Hepatocyte (in vitro differentiated cells): ENCODE measurements at regions not wholly inside any gene's neighbourhood (a gene's known extent, or its start where the extent isn't known, plus 50 kb on each side); places are given as distances from the start of the nearest gene placed in this dataset.

Source experiments
- DNase-seq: peaks from one replicate; pipeline ENCODE4 v3.0.0-alpha.2; 2016; ENCODE audit warnings: low spot score
- H2AFZ ChIP-seq: fragments of 200-600 bp; sonication (generic); 2 replicates; pipeline ENCODE4 v1.6.0; 2016; ENCODE audit warnings: antibody characterized with exemption, mild to moderate bottlenecking
- H3K27ac ChIP-seq: fragments of 200-600 bp; sonication (generic); 2 replicates; pipeline ENCODE4 v1.5.1; 2016; ENCODE audit warnings: mild to moderate bottlenecking
- H3K27me3 ChIP-seq: fragments of 200-600 bp; sonication (generic); 2 replicates; pipeline ENCODE4 v1.6.1; 2016
- H3K36me3 ChIP-seq: fragments of 200-600 bp; sonication (generic); replicated peaks from 2 replicates; pipeline ENCODE4 v1.5.1; 2016; ENCODE audit warnings: low read depth; ENCODE audit not compliant: insufficient read depth
- H3K4me1 ChIP-seq: fragments of 200-600 bp; sonication (generic); 2 replicates; pipeline ENCODE4 v1.5.1; 2016; ENCODE audit warnings: mild to moderate bottlenecking, moderate library complexity; ENCODE audit not compliant: insufficient read depth
- H3K4me2 ChIP-seq: fragments of 200-600 bp; sonication (generic); 2 replicates; pipeline ENCODE4 v1.6.0; 2016
- H3K4me3 ChIP-seq: fragments of 200-600 bp; sonication (generic); 2 replicates; pipeline ENCODE4 v1.5.1; 2016; ENCODE audit warnings: mild to moderate bottlenecking
- H3K79me2 ChIP-seq: fragments of 200-600 bp; sonication (generic); 2 replicates; pipeline ENCODE4 v1.6.0; 2017; ENCODE audit warnings: mild to moderate bottlenecking
- H3K9me2 ChIP-seq: fragments of 200-600 bp; sonication (generic); replicated peaks from 2 replicates; pipeline ENCODE4 v1.6.0; 2017; ENCODE audit warnings: mild to moderate bottlenecking; ENCODE audit not compliant: insufficient read depth
- H3K9me3 ChIP-seq: fragments of 200-600 bp; sonication (generic); 2 replicates; pipeline ENCODE4 v1.5.1; 2016; ENCODE audit warnings: low read depth, mild to moderate bottlenecking
- H4K20me1 ChIP-seq: fragments of 200-600 bp; sonication (generic); 2 replicates; pipeline ENCODE4 v1.6.0; 2016; ENCODE audit warnings: mild to moderate bottlenecking; ENCODE audit not compliant: insufficient read depth, poor library complexity, severe bottlenecking
- EZH2 ChIP-seq: fragments of 200-600 bp; sonication (generic); IDR thresholded peaks from 2 replicates; pipeline ENCODE4 v1.6.1; 2016; ENCODE audit warnings: antibody characterized with exemption, mild to moderate bottlenecking, borderline replicate concordance
- EZH2phosphoT487 ChIP-seq: fragments of 200-600 bp; sonication (generic); IDR thresholded peaks from one replicate; pipeline ENCODE4 v1.6.1; 2018; ENCODE audit warnings: antibody characterized with exemption, mild to moderate bottlenecking, low read depth, moderate library complexity; ENCODE audit not compliant: unreplicated experiment, severe bottlenecking
- WGBS: methylation state at CpG from one replicate; pipeline ENCODE4 v1.1.6; 2016; ENCODE audit warnings: low lambda C conversion rate; ENCODE audit errors: missing lambda C conversion rate; 5-methylcytosine and 5-hydroxymethylcytosine counted together
- TF ChIP-seq, protein P1 (sequence below): fragments of 200-600 bp; sonication (generic); IDR thresholded peaks from 2 replicates; pipeline ENCODE4 v1.5.1; 2016; ENCODE audit warnings: antibody characterized with exemption, mild to moderate bottlenecking; ENCODE audit not compliant: poor library complexity

DNA sequence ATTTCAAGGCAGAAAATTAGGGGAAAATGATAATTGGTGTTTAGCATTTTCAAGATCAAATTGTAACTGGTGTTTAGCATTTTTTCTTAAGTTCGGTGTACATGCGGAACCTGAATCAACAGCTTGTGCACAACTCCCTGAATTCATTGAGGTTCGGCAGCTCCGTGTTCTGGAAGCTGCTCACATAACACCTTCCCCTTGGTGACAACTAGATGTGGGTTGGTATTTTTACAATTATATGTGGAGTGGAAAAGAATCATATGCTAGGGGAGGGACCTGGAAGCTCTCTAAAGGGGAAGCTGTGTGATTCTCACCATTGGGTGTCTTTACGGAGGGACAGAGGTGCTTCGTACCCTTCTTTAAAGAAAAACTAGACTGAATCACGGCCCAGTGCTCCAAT, 199.0 kb upstream of the MTNR1B start:
- Histone ChIP-seq H3K27me3 (no peaks in the 10 kb centered on the region), H4K20me1 (no peaks in the 10 kb centered on the region), H3K4me1 (no peaks in the 10 kb centered on the region), H3K79me2 (no peaks in the 10 kb centered on the region), H3K4me2 (no peak overlapping the region), H3K9me2 (no peaks in the 10 kb centered on the region), H3K9me3 (no peaks in the 10 kb centered on the region), H2AFZ (no peak overlapping the region), H3K4me3 (no peak overlapping the region), H3K27ac (no peak overlapping the region), H3K36me3 (no peaks in the 10 kb centered on the region)
- TF ChIP-seq EZH2phosphoT487 (no peak), EZH2 (no peak)
- TF ChIP-seq, protein P1, sequence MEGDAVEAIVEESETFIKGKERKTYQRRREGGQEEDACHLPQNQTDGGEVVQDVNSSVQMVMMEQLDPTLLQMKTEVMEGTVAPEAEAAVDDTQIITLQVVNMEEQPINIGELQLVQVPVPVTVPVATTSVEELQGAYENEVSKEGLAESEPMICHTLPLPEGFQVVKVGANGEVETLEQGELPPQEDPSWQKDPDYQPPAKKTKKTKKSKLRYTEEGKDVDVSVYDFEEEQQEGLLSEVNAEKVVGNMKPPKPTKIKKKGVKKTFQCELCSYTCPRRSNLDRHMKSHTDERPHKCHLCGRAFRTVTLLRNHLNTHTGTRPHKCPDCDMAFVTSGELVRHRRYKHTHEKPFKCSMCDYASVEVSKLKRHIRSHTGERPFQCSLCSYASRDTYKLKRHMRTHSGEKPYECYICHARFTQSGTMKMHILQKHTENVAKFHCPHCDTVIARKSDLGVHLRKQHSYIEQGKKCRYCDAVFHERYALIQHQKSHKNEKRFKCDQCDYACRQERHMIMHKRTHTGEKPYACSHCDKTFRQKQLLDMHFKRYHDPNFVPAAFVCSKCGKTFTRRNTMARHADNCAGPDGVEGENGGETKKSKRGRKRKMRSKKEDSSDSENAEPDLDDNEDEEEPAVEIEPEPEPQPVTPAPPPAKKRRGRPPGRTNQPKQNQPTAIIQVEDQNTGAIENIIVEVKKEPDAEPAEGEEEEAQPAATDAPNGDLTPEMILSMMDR = no peak
- DNase-seq = no peak
- 89% methylated on average over 7 of the region's 7 CpGs for WGBS

DNA sequence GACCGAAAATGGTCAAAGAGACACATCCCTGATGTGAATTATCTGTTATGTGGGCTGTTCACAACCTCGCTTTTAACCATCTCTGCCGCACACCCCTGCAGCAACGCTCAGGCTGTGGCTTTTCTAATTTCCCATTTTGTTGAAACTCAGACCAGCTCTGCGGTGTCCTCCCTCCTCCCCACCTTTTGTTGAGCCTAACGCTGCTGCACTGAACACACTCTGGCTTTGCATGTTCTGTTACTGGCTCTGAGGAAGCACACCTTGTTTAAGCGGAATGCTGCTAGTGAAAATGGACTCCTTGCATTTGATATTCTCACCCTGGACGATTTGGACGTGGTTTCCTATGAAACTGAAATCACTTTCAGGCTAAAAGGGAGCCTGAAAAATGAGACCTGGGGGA, 198.5 kb upstream of the MTNR1B start:
- Histone ChIP-seq H3K9me2 (no peaks in the 10 kb centered on the region), H3K79me2 (no peaks in the 10 kb centered on the region), H3K4me3 (no peak overlapping the region), H3K36me3 (no peaks in the 10 kb centered on the region), H3K4me2 (no peak overlapping the region), H3K27ac (no peak overlapping the region), H2AFZ (no peak overlapping the region), H3K9me3 (no peaks in the 10 kb centered on the region), H3K4me1 (no peaks in the 10 kb centered on the region), H4K20me1 (no peaks in the 10 kb centered on the region), H3K27me3 (no peaks in the 10 kb centered on the region)
- no peak for DNase-seq
- WGBS = 83% methylated on average over 9 of the region's 9 CpGs
- TF ChIP-seq EZH2 (no peak), EZH2phosphoT487 (no peak)
- TF ChIP-seq, protein P1 = no peak

DNA sequence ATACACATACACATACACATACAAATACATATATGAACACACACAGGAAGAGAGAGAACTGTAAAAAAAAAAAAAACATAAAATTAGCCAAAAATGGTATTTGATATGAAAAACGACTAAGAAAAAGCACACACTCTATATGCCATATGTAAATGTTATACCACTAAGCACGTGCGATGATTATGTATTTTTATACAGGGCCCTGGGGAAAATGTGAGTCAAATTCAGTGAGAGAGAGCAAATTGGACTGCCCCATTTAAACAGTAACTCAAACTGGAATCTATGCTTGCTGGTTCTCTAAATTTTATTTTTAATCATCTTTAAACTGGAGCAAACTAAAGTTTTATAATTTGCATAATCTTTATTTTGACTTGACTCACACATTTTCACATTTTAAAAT, 197.8 kb upstream of the MTNR1B start:
- H2AFZ ChIP-seq = no peak overlapping the region
- no peaks in the 10 kb centered on the region for H3K27me3 ChIP-seq
- no peak overlapping the region for H3K27ac ChIP-seq
- no peaks in the 10 kb centered on the region for H3K9me2 ChIP-seq
- no peaks in the 10 kb centered on the region for H3K9me3 ChIP-seq
- H3K4me3 ChIP-seq = no peak overlapping the region
- no peaks in the 10 kb centered on the region for H3K4me1 ChIP-seq
- 95% methylated on average over 3 of the region's 3 CpGs for WGBS
- no peaks in the 10 kb centered on the region for H3K79me2 ChIP-seq
- no peaks in the 10 kb centered on the region for H3K36me3 ChIP-seq
- H3K4me2 ChIP-seq = no peak overlapping the region
- H4K20me1 ChIP-seq = no peaks in the 10 kb centered on the region
- no peak for DNase-seq
- TF ChIP-seq EZH2phosphoT487 (no peak), EZH2 (no peak)
- TF ChIP-seq, protein P1 = no peak
